HL-60 (cell line): ENCODE measurements at regions not wholly inside any gene's neighbourhood (a gene's known extent, or its start where the extent isn't known, plus 50 kb on each side); places are given as distances from the start of the nearest gene placed in this dataset.

ENCODE experiments used
- DNase-seq, 2 experiments: peaks; one replicate each; pipeline ENCODE4 v3.0.0-alpha.2; 2010 to 2020; ENCODE audit warnings: low read depth in 1 of 2, low spot score in 1 of 2
- H3K27ac ChIP-seq: fragments of 250-450 bp; sonication (Bioruptor Pico); replicated peaks from 2 replicates; pipeline ENCODE4 v1.5.1; 2020; ENCODE audit warnings: mild to moderate bottlenecking, moderate library complexity
- H3K27me3 ChIP-seq: fragments of 250-450 bp; sonication (Bioruptor Pico); 2 replicates; pipeline ENCODE4 v1.5.1; 2021; ENCODE audit warnings: mild to moderate bottlenecking, moderate library complexity; ENCODE audit not compliant: insufficient read depth, poor library complexity, severe bottlenecking
- H3K4me3 ChIP-seq: replicated peaks from 2 replicates; pipeline ENCODE4 v1.5.1; 2011; ENCODE audit warnings: mild to moderate bottlenecking, control low read depth, low read length; ENCODE audit not compliant: insufficient read depth
- GABPA ChIP-seq: IDR thresholded peaks from 2 replicates; pipeline ENCODE4 v1.6.1; 2012; ENCODE audit warnings: low read depth
- POLR2AphosphoS5 ChIP-seq: IDR thresholded peaks from 2 replicates; pipeline ENCODE4 v1.6.1; 2012; ENCODE audit warnings: low read depth
- REST ChIP-seq: IDR thresholded peaks from 2 replicates; pipeline ENCODE4 v1.6.1; 2012; ENCODE audit warnings: low read depth; ENCODE audit not compliant: insufficient replicate concordance
- SPI1 ChIP-seq: IDR thresholded peaks from 2 replicates; pipeline ENCODE4 v1.6.1; 2012; ENCODE audit warnings: low read depth, mild to moderate bottlenecking, borderline replicate concordance
- TF ChIP-seq, protein P1 (sequence below): IDR thresholded peaks from one replicate; pipeline ENCODE4 v1.5.1; 2011; ENCODE audit warnings: low read length, control low read depth, inconsistent platforms; ENCODE audit not compliant: insufficient read depth

DNA sequence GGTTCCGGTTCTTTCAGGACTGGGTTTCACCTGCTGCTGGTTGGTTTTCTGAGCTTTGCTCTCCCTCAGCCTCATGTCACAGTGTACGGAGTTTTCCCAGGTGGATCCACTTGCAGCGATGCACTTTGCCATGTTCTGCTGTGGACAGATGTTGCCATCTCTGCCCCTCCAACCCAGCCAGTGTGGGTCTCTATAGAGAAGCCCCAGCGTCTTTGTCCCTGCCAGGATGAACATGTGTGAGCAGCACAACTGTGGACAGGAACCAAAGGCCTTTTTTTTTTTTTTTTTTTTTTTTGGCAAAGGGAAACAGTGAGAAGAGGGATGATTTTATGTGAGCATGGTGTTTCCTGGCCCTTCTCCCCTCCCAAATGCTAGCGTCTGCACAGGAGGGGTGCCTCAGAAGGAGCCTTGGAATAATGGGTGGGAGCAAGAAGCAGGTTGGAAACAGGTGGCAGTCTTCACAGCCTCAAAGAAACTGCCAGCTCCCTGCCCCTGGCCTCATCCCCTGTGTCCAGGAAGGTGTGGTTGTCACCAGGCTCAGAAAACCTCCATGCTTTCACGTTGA, 106.5 kb downstream of the RPS24 start:
- peaks cover 2% of the 10 kb centered on the region for H3K27me3 ChIP-seq
- TF ChIP-seq REST: no peak
- TF ChIP-seq SPI1: no peak
- TF ChIP-seq, protein P1, sequence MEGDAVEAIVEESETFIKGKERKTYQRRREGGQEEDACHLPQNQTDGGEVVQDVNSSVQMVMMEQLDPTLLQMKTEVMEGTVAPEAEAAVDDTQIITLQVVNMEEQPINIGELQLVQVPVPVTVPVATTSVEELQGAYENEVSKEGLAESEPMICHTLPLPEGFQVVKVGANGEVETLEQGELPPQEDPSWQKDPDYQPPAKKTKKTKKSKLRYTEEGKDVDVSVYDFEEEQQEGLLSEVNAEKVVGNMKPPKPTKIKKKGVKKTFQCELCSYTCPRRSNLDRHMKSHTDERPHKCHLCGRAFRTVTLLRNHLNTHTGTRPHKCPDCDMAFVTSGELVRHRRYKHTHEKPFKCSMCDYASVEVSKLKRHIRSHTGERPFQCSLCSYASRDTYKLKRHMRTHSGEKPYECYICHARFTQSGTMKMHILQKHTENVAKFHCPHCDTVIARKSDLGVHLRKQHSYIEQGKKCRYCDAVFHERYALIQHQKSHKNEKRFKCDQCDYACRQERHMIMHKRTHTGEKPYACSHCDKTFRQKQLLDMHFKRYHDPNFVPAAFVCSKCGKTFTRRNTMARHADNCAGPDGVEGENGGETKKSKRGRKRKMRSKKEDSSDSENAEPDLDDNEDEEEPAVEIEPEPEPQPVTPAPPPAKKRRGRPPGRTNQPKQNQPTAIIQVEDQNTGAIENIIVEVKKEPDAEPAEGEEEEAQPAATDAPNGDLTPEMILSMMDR: no peak
- no peak for TF ChIP-seq POLR2AphosphoS5
- TF ChIP-seq GABPA: no peak
- no peak for DNase-seq
- no peak overlapping the region for H3K27ac ChIP-seq
- no peak overlapping the region for H3K4me3 ChIP-seq

DNA sequence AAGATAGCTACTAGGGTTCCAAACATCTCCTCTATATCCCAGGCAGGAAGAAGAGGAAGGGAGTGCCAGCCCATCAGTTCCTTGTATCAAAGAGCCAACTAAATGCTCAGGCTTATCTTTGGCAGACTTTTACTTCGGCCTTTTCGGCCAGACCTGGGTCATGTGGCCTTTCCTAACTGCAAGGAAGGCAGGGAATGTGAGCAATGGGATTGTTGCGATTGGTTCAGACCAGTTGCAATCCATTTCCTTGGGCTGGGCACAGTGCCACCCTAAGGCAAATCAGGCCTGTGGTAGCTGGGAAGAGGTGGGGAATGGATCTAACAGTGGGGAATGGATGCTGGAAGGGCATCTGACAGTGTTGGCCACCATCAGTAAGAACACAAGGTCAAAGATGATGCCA, 109.9 kb downstream of the RPS24 start:
- Histone ChIP-seq H3K27me3 (peaks cover 6% of the 10 kb centered on the region), H3K27ac (no peak overlapping the region), H3K4me3 (no peak overlapping the region)
- no peak for DNase-seq
- TF ChIP-seq REST: no peak
- TF ChIP-seq SPI1: no peak
- no peak for TF ChIP-seq POLR2AphosphoS5
- no peak for TF ChIP-seq GABPA
- TF ChIP-seq, protein P1: no peak

DNA sequence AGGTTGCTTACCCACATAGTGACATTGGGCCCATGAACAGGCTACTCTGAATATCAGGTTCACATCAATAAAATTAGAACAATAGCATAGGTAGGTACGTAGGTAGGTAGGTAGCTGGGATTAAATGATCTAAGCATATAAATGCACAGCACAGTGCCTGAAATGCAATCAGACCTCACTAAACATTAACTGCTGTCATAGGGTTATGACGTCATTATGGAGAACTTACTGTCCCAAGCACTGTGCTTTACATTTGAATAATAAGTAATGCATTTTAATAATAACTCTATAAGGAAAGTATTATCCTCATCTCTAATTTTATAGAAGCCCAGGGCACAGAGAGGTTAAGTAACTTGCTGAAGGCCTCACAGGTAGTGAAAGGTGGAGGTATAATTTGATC, 112.5 kb downstream of the RPS24 start:
- H3K27me3 ChIP-seq: peaks cover 6% of the 10 kb centered on the region
- no peak overlapping the region for H3K4me3 ChIP-seq
- H3K27ac ChIP-seq: no peak overlapping the region
- DNase-seq: no peak
- TF ChIP-seq REST (no peak), POLR2AphosphoS5 (no peak), GABPA (no peak), SPI1 (no peak)
- TF ChIP-seq, protein P1: no peak
